WTC11 (cell line): ENCODE measurements at regions not wholly inside any gene's neighbourhood (a gene's known extent, or its start where the extent isn't known, plus 50 kb on each side); places are given as distances from the start of the nearest gene placed in this dataset.

Source experiments
- ESRRA ChIP-seq: sonication (generic); formaldehyde crosslinking; IDR thresholded peaks from 2 replicates; pipeline ENCODE4 v1.8.1; 2022; ENCODE audit warnings: mild to moderate bottlenecking, missing genetic modification reagents, borderline replicate concordance
- TF ChIP-seq, protein P1 (sequence below): fragments of 200-600 bp; IDR thresholded peaks from 2 replicates; pipeline ENCODE4 v1.8.0; 2022; ENCODE audit warnings: antibody characterized with exemption
- TF ChIP-seq, protein P2 (sequence below): sonication (generic); formaldehyde crosslinking; IDR thresholded peaks from 2 replicates; pipeline ENCODE4 v1.8.1; 2022; ENCODE audit warnings: mild to moderate bottlenecking, moderate library complexity, missing genetic modification reagents

DNA sequence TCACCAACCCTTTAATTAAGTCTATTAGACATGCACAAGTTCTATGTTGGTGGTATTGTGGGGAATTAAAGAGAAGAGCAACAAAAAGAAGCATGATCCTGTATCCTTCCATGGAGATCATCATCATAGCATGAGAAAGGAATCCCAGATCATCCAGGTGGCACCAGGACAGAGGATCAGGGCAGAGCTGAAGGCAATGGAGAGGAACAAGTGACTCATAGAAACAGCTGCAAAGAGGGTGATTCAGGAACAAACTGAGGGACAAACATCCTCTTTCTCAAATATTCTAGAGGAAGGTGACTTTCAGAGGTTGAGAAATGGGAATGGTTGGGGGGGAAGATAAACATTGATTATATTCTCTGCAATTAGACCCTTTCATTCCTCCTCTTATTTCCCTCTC lies 105.5 kb upstream of the OTUD4 start:
- TF ChIP-seq ESRRA (CRISPR knock-in tag), result no peak
- TF ChIP-seq, protein P1, sequence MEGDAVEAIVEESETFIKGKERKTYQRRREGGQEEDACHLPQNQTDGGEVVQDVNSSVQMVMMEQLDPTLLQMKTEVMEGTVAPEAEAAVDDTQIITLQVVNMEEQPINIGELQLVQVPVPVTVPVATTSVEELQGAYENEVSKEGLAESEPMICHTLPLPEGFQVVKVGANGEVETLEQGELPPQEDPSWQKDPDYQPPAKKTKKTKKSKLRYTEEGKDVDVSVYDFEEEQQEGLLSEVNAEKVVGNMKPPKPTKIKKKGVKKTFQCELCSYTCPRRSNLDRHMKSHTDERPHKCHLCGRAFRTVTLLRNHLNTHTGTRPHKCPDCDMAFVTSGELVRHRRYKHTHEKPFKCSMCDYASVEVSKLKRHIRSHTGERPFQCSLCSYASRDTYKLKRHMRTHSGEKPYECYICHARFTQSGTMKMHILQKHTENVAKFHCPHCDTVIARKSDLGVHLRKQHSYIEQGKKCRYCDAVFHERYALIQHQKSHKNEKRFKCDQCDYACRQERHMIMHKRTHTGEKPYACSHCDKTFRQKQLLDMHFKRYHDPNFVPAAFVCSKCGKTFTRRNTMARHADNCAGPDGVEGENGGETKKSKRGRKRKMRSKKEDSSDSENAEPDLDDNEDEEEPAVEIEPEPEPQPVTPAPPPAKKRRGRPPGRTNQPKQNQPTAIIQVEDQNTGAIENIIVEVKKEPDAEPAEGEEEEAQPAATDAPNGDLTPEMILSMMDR, result no peak
- TF ChIP-seq, protein P2, sequence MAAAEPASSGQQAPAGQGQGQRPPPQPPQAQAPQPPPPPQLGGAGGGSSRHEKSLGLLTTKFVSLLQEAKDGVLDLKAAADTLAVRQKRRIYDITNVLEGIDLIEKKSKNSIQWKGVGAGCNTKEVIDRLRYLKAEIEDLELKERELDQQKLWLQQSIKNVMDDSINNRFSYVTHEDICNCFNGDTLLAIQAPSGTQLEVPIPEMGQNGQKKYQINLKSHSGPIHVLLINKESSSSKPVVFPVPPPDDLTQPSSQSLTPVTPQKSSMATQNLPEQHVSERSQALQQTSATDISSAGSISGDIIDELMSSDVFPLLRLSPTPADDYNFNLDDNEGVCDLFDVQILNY (CRISPR knock-in tag), result no peak
